Esophagus muscularis mucosa (tissue), 3 donors: ENCODE measurements at regions not wholly inside any gene's neighbourhood (a gene's known extent, or its start where the extent isn't known, plus 50 kb on each side); places are given as distances from the start of the nearest gene placed in this dataset.

Experiments
- POLR2AphosphoS5 ChIP-seq, 2 donors: sonication (generic); formaldehyde crosslinking; IDR thresholded peaks; one replicate each; pipeline ENCODE4 v1.6.1; 2017; ENCODE audit warnings: antibody characterized with exemption in 2 of 2
- TF ChIP-seq, protein P1 (sequence below), 3 experiments: fragments of 200-600 bp in 2 of 3; fragments of 450-650 bp in 1 of 3; sonication (generic) in 2 of 3; IDR thresholded peaks; one replicate each; pipeline ENCODE4 v1.5.1; 2017 to 2019; ENCODE audit warnings: antibody characterized with exemption in 3 of 3, mild to moderate bottlenecking in 2 of 3, moderate library complexity in 1 of 3

DNA sequence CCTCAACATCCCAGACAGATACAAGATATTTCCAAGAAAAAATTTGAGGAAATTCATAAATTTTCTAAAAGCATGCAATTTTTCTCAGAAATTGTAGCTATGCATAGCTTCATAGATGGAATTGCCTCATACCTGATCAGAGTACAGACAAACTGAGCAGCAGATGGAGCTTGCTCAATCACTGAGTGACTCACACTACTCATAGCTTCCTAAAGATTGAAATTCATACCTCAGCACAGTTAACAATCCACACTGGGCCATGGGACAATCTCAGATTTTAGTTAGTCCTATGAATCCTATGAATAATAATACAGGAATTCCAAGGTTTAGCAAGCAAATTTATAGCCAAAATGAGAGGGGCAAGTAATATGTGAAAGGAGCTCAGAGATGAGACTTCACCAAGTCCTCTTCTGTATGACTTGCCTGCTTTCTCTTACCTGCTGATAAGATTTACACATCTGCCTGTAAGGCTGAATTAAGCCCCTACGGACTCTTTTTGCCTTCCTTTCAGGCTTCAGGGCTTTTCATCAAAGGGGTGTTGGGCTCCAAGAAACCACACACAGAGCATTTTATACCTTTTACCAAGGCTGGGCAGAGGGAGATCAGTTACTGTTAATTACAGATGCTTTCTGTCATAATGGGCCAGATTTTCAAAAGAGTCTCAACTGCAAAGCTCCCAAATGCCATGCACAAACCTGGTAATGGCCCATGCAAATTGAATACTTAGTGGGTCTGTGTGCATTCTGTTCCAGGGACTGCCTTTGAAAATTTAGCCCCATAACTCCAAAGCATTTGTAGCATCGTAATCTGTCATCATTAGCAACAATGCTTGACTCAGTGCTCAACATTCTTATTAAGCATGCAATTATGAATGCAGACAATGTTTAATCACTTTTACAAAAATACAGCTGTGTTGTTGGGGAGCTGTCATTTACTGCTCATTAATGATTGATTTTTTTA lies 439.3 kb downstream of the DTWD2 start:
- TF ChIP-seq, protein P1, sequence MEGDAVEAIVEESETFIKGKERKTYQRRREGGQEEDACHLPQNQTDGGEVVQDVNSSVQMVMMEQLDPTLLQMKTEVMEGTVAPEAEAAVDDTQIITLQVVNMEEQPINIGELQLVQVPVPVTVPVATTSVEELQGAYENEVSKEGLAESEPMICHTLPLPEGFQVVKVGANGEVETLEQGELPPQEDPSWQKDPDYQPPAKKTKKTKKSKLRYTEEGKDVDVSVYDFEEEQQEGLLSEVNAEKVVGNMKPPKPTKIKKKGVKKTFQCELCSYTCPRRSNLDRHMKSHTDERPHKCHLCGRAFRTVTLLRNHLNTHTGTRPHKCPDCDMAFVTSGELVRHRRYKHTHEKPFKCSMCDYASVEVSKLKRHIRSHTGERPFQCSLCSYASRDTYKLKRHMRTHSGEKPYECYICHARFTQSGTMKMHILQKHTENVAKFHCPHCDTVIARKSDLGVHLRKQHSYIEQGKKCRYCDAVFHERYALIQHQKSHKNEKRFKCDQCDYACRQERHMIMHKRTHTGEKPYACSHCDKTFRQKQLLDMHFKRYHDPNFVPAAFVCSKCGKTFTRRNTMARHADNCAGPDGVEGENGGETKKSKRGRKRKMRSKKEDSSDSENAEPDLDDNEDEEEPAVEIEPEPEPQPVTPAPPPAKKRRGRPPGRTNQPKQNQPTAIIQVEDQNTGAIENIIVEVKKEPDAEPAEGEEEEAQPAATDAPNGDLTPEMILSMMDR (IDR thresholded peaks at IDR 0.05): no peak
- TF ChIP-seq POLR2AphosphoS5 (IDR thresholded peaks at IDR 0.05): no peak
